Brain microvascular endothelial cell (primary cell): ENCODE measurements at regions not wholly inside any gene's neighbourhood (a gene's known extent, or its start where the extent isn't known, plus 50 kb on each side); places are given as distances from the start of the nearest gene placed in this dataset.
"Not testable (repeated sequence)": the region's sequence is repeated elsewhere in the genome, so short reads cannot be mapped to it uniquely, and the experiment has no call there.

ENCODE experiments used
- DNase-seq: peaks from one replicate; pipeline ENCODE4 v3.0.0-alpha.2; 2020
- H3K27ac ChIP-seq: fragments of 250-450 bp; sonication (Bioruptor Pico); 2 replicates; pipeline ENCODE4 v1.5.1; 2020; ENCODE audit warnings: mild to moderate bottlenecking, moderate library complexity
- H3K27me3 ChIP-seq: fragments of 250-450 bp; sonication (Bioruptor Pico); replicated peaks from 2 replicates; pipeline ENCODE4 v1.5.1; 2020; ENCODE audit warnings: mild to moderate bottlenecking
- H3K36me3 ChIP-seq: fragments of 250-450 bp; sonication (Bioruptor Pico); replicated peaks from 2 replicates; pipeline ENCODE4 v1.5.1; 2020; ENCODE audit warnings: mild to moderate bottlenecking
- H3K4me3 ChIP-seq: 2 replicates; pipeline ENCODE4 v1.5.1; 2011; ENCODE audit warnings: low read depth, mild to moderate bottlenecking, control low read depth, low read length, moderate library complexity
- in situ Hi-C: cut with HindIII; loops from 2 replicates; pipeline ENCODE4 v1.10.0; 2017; ENCODE audit warnings: low sequenced_read_pairs, low pct_ligation_motif_present
- TF ChIP-seq, protein P1 (sequence below): IDR thresholded peaks from 2 replicates; pipeline ENCODE4 v1.5.1; 2011; ENCODE audit warnings: low read depth, mild to moderate bottlenecking, moderate library complexity, low read length, control low read depth, inconsistent platforms; ENCODE audit errors: missing control alignments

DNA sequence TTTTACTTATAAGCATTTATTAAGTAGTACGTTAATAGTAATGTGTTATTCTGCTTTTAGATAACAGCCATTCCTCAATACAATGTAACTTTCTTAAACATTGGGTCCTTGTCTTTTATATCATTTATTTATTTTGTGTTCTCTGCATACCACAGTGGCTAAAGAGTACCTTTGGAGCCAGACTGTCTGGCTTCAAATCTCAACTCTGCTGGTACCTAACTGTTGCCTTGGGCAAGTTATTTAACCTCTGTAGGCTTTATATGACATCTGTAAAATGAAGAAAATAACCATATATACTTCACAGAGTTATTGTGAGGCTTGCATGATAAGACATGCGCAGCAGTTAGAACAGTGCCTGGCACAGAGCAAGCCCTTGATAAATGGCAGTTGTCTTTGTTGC is 397.6 kb downstream of the MDFIC start:
- no peak for DNase-seq

DNA sequence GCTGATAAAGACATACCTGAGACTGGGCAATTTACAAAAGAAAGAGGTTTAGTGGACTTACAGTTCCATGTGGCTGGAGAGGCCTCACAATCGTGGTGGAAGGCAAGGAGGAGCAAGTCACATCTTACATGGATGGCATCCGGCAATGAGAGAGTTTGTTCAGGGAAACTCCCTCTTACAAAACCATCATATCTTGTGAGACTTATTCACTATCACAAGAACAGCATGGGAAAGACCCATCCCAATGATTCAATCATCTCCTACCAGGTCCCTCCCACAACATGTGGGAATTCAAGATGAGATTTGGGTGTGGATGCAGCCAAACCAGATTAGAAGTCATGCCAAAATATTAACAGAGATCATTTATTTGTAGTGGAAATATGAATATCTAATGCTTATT is 388.4 kb downstream of the MDFIC start:
- H3K36me3 ChIP-seq, in situ Hi-C loops, H3K4me3 ChIP-seq, H3K27me3 ChIP-seq, H3K27ac ChIP-seq, DNase-seq: not testable (repeated sequence)

More for the DNA sequence above, 397.6 kb downstream of the MDFIC start:
- Histone ChIP-seq H3K4me3 (no peak overlapping the region), H3K27me3 (no peaks in the 10 kb centered on the region), H3K27ac (no peak overlapping the region), H3K36me3 (no peaks in the 10 kb centered on the region)
- in situ Hi-C loops = no loop called here
- TF ChIP-seq, protein P1, sequence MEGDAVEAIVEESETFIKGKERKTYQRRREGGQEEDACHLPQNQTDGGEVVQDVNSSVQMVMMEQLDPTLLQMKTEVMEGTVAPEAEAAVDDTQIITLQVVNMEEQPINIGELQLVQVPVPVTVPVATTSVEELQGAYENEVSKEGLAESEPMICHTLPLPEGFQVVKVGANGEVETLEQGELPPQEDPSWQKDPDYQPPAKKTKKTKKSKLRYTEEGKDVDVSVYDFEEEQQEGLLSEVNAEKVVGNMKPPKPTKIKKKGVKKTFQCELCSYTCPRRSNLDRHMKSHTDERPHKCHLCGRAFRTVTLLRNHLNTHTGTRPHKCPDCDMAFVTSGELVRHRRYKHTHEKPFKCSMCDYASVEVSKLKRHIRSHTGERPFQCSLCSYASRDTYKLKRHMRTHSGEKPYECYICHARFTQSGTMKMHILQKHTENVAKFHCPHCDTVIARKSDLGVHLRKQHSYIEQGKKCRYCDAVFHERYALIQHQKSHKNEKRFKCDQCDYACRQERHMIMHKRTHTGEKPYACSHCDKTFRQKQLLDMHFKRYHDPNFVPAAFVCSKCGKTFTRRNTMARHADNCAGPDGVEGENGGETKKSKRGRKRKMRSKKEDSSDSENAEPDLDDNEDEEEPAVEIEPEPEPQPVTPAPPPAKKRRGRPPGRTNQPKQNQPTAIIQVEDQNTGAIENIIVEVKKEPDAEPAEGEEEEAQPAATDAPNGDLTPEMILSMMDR = no peak

DNA sequence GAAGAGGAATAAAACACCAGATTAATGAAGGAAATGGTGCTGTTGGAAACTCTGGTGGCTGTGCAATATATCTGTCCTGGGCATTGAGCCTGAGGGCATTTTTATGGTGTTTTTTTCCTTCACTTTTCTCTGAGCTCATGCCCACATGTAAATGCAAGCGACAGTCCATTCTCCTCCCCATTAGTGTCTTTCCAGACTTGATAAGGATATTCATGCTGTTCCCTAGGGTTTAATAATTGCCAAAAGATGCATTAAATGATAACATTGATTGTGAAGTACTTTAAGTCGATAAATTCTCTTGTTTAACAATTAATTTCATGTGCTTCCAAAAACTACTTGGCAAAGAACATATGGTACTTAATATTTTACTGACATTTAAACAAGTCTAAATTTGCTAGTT is 384.7 kb downstream of the MDFIC start:
- in situ Hi-C loops = no loop called here
- no peaks in the 10 kb centered on the region for H3K36me3 ChIP-seq
- no peak overlapping the region for H3K4me3 ChIP-seq
- TF ChIP-seq, protein P1 = no peak
- no peak overlapping the region for H3K27ac ChIP-seq
- DNase-seq = no peak
- H3K27me3 ChIP-seq = no peaks in the 10 kb centered on the region

- Histone ChIP-seq H3K4me3 (no peak overlapping the region), H3K36me3 (no peaks in the 10 kb centered on the region), H3K27me3 (no peaks in the 10 kb centered on the region), H3K27ac (no peak overlapping the region)
- peak; percentile 10 for DNase-seq
- in situ Hi-C loops = no loop called here
- TF ChIP-seq, protein P1 = no peak
These were observed 378.5 kb downstream of the MDFIC start for GRCh38 chr7:115300231-115300870.

- in situ Hi-C loops = no loop called here
- TF ChIP-seq, protein P1 = no peak
These were observed 377.6 kb downstream of the MDFIC start for GRCh38 chr7:115299397-115300037.

DNA sequence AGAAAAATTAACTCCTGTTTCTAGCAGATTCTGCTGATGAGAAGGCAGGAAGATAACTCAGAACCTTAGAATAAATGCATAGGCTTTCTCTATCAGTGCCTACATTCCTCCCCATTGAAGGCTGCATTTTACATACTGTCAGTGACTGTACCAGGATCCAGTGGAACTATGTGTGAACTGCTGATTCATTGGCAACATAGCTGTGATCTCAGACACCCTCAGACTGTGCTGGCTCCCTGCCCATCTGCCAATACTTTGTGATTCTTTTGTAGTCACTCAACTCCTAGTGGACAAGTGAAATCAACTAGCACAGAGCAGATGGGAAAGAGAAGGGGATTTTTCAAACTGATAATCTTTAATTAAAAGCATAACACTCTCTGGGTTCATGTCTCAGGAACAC is 375.8 kb downstream of the MDFIC start:
- no peak overlapping the region for H3K4me3 ChIP-seq
- H3K27me3 ChIP-seq = no peaks in the 10 kb centered on the region
- TF ChIP-seq, protein P1 = peak; percentile 25
- in situ Hi-C loops = no loop called here
- H3K36me3 ChIP-seq = no peaks in the 10 kb centered on the region
- DNase-seq = peak; percentile 98
- H3K27ac ChIP-seq = peak overlapping the region; percentile 60

More at GRCh38 chr7:115299397-115300037, 377.6 kb downstream of the MDFIC start:
- no peaks in the 10 kb centered on the region for H3K36me3 ChIP-seq
- no peak overlapping the region for H3K4me3 ChIP-seq
- no peak overlapping the region for H3K27ac ChIP-seq
- no peaks in the 10 kb centered on the region for H3K27me3 ChIP-seq
- DNase-seq = no peak
